COLO668 (cell line): ENCODE measurements at regions not wholly inside any gene's neighbourhood (a gene's known extent, or its start where the extent isn't known, plus 50 kb on each side); places are given as distances from the start of the nearest gene placed in this dataset.
"Not testable (repeated sequence)": the region's sequence is repeated elsewhere in the genome, so short reads cannot be mapped to it uniquely, and the experiment has no call there.

Source experiments
- DNase-seq: peaks from one replicate; lab custom pipeline; 2025; ENCODE audit not compliant: unreplicated experiment; lab: John Stamatoyannopoulos, UW

GRCh38 chr5:1654786-1655495 lies 131.2 kb upstream of the LPCAT1 start:
- DNase-seq, result no peak

DNA sequence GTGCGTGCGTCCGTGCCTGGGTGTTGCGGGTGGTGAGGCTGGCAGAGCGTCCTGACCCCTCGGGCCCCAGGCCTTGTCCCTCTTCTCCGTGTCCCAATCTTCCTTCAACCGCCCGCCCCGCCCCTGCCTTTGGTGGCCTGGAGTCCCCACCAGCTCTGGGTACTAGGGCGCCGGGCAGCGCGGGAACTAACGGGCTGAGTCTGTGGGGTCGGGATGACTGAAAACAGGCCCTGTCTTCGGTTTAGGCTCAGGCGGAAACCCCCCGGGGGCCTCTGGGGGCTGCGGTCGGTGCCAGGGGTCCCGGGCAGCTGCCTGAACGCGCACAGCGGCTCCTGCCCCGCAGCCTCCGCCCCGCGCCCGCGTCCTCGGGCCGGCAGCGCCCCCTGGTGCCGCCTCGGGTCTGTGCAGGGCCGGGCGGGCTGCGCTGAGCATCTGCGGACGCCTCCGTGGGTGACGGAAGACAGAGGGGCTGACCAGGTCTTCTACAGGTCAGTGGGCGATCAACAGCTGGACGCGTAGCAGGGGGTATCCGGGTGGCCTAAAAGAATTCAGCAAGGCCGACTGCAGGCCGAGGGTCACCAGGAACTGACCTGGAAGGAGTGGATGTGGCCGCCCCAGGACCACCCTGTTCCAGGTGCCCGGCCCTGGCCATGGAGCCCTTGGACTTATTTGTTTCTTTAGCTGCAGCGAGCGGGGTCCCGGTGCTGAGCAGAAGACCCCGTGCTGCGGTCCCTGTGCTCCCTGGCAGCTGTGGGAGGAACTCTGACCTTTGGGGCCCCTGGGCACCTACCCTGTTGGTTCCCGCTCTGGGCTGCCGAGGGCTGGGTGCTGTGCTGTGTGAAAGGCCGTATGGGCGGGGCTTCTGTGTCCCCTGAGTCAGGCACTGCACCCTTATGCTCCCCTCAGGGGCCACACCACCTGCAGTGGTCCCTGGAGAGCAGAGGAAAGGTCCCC lies 130.2 kb upstream of the LPCAT1 start:
- peak; percentile 23 for DNase-seq

GRCh38 chr5:1652873-1653697 lies 129.3 kb upstream of the LPCAT1 start:
- DNase-seq, result no peak

DNA sequence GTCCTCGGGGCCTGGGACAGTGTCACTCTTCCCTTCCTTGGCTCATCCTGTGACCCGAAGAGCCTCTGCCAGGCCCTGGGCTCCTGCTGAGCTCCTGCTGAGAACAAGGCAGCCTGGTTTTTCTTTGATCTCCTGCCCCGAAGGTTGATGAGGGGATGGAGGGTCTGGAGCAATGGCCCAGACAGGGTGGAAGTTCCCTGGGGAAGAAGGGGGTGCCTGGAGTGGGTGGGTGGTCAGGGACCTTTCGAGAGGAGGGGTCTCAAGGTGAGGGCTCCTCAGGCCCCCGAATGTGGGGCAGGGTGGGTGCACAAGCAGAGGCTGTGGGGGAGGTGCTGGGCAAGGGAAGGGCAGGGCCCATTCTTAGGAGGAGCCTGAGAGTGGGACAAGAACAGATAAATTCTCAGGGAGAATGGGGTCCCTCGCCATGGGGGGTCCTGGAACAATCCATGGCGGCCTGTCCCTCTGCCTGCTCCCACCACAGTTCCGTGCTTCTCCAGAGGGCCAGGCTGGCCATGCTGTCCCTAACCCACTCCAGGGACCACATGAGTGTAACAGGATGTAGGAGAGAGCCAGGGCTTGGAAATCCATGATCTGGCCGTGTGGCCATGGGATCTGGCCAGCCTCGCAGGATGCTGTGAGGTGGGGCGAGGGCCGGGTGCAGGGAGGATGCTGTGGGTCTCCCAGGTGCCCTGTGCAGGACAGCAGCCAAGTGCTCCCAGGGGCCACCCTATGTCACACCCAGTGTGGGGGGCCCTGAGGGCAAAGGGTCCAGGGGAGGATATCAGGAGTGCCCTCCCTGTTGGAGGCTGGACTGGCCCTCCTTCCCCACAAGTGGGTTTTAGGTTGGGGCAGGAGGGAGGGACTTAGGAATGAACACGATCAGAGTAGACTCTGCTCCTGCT lies 128.5 kb upstream of the LPCAT1 start:
- DNase-seq, result no peak

GRCh38 chr5:1651250-1651649 lies 127.5 kb upstream of the LPCAT1 start:
- no peak for DNase-seq

GRCh38 chr5:1649554-1649953 lies 125.8 kb upstream of the LPCAT1 start:
- DNase-seq, result no peak

GRCh38 chr5:1648806-1649205 lies 125.0 kb upstream of the LPCAT1 start:
- DNase-seq, result no peak

GRCh38 chr5:1647580-1647979 lies 123.8 kb upstream of the LPCAT1 start:
- DNase-seq, result no peak

DNA sequence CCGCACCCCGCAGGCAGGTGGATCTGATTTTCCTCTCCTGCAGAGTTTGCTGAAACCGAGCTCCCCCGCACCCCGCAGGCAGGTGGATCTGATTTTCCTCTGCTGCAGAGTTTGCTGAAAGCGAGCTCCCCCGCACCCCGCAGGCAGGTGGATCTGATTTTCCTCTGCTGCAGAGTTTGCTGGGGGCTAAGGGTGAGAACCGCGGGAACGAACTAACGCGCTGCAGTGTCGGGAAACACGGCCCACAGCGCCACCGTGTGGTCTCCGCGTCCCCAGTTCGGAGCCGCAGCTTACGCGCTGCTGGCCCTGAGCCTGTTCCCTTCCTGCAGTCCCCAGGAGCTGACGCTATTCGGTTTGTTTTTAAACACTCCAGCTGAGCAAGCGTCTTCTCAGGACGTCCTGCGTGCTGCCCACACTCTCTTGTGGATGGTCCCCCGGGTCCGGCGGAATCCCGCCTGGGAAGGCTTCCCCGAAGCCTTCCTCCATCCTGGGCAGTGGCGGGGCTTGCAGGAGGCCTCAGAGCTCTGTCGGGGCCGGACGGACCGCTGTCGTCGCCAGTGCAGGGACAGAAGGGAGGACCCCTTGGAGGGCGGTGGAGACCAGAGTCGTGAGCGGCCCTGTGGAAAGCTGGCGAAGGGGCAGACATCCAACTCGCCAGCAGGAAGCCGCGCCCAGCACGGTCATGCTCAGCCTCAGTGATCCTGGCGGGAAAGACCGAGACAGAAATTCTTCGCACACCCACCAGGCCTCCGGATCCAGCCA lies 121.2 kb upstream of the LPCAT1 start:
- peak; percentile 90 for DNase-seq

DNA sequence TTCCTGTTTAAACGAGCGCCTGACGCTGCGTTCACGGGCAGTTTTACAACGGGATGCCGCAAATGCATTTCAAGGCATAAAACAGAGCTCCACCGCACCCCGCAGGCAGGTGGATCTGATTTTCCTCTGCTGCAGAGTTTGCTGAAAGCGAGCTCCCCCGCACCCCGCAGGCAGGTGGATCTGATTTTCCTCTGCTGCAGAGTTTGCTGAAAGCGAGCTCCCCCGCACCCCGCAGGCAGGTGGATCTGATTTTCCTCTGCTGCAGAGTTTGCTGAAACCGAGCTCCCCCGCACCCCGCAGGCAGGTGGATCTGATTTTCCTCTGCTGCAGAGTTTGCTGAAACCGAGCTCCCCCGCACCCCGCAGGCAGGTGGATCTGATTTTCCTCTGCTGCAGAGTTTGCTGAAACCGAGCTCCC lies 120.6 kb upstream of the LPCAT1 start:
- not testable (repeated sequence) for DNase-seq

- no peak for DNase-seq
Observed at GRCh38 chr5:1643651-1644392, 120.1 kb upstream of the LPCAT1 start.

DNA sequence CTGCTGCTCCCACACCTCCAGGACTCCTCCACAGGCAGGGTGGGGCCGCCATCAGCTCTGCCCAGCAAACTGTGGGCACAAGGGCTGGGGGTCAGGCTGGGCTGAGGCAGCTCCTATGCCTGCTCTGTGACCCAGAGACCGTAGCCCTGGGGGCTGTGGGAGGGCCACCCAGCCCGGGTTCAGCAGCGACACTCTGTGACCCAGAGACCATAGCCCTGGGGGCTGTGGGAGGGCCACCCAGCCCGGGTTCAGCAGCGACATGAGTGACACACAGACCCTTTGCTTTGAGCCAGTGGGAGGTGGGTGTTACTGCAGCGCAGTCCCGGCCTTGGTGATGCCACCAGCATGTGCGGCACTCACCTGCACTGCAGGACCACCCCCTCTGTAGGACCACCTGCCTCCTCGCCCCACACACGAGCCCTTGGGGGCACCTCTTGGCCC lies 118.9 kb upstream of the LPCAT1 start:
- DNase-seq, result no peak

DNA sequence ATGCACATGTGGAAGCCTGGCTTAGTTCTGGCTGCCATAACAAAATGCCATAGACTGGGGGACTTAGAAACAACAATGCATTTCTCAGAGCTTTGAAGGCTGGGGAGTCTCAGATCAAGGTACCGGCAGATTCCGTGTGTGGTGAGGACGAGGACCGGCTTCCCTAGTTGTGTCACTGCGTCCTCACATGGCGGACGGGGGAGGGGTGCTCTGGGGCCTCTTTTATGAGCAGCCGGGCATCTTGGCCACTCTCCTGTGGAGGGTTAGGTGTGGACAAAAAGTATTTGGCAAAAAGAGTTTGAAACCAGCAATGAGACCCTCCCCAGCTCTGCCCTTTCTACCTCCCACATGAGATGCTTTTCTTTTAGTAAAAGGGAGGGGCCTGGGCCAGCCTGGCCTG lies 118.5 kb upstream of the LPCAT1 start:
- DNase-seq, result no peak

GRCh38 chr5:1641560-1642166 lies 117.9 kb upstream of the LPCAT1 start:
- peak; percentile 92 for DNase-seq

GRCh38 chr5:1641041-1641440 lies 117.3 kb upstream of the LPCAT1 start:
- no peak for DNase-seq

DNA sequence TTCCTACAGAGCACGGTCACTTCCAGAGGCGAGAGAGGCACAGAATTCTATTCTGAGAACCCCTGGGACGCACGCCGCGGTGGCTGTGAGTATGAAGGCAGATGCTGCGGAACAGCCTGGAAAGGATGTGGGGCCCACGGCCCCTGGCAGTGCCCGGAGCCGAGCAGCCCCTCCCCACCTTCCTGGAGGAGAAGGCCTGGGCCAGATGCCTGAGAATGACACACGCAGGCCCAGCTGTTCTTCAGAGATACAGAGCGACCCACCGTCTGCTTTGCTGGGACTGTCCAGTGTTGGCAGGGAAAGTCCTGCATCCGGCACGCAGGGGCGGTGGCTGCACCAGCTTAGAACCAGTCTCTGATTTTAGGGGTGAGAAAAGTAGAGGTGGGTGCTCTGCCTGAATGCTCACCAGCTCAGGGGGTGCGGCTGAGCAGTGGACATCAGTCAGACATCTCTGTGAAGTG lies 116.7 kb upstream of the LPCAT1 start:
- no peak for DNase-seq

DNA sequence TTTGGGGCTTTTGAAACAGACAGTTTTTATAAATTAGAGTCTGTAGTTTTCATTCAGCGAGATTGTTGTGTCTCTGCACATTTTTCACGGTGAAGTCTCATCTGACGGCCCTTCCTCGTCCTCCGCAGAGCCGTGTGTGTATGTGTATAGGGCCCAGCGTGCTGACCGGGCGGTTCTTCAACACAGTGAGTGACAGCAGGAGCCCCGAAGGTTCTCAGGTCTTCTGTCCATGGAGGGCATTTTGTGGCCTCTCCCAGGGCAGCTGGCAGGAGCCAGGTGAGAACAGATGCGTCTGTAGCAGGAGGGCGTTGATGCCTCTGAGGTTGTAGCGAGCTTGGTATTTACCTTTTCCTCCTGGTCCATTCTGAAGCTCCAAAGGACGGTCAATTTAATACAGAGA lies 116.0 kb upstream of the LPCAT1 start:
- DNase-seq, result peak; percentile 29

GRCh38 chr5:1638658-1639400 lies 115.1 kb upstream of the LPCAT1 start:
- no peak for DNase-seq
